ENCODE measurements at regions not wholly inside any gene's neighbourhood (a gene's known extent, or its start where the extent isn't known, plus 50 kb on each side); places are given as distances from the start of the nearest gene placed in this dataset.

DNA sequence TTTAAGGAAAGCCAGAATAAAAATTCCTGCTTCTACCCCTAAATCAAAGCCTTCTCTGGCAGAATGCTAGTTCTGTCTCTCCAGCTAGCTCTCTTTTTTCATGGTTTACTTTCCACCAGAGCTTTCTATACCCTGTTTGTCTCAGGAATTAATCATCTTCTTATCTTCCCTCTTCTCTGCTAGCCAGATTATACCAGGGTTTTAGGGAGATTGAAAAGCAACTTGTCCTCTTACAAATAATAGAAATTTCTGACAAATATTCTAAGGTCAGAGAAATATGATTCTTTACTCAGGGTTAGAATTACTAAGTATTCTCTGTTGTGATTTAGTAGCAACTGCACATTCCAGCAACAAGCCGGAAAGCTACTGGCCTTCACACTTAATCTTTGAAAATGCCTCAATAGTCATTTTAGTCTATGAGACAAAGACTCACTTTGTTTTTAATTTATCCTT is 166.4 kb downstream of the TANC2 start:
- no peak for DNase-seq (ENCODE audit: low read depth)

DNA sequence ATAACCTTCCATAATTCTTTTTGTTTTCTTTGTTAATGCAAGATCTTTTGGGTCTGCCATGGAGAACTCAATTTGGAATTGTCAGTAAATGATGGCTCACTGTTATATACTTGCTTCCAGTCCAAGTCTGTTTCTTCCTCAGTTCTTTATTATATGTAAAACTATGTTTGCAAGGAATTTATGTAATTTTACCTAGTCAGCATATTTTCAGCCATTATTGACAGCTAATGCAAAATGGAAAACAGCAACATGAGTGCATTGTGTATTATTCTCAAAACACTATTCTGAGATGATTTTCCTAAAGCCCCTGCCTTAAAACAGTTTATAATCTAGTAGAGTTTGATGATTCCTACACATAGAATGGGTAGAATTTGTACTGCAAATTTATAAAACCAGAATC is 167.5 kb downstream of the TANC2 start:
- no peak for DNase-seq (ENCODE audit: low read depth)

DNA sequence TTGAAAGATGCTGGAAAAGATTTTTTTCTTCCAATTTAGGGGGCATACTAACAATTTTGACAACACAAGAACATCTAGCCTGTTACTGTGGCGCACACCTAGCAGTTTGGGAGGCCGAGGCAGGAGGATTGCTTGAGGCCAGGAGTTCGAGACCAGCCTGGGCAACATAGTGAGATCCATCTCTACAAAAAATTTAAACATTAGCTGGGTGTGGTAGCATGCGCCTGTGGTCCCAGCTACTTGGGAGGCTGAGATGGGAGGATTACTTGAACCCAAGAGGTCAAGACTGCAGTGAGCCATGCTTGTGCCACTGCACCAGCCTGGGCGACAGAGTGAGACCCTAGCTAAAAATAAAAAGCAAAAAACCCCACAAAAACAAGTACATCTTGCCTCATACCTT is 168.8 kb downstream of the TANC2 start:
- no peak for DNase-seq (ENCODE audit: low read depth)

DNA sequence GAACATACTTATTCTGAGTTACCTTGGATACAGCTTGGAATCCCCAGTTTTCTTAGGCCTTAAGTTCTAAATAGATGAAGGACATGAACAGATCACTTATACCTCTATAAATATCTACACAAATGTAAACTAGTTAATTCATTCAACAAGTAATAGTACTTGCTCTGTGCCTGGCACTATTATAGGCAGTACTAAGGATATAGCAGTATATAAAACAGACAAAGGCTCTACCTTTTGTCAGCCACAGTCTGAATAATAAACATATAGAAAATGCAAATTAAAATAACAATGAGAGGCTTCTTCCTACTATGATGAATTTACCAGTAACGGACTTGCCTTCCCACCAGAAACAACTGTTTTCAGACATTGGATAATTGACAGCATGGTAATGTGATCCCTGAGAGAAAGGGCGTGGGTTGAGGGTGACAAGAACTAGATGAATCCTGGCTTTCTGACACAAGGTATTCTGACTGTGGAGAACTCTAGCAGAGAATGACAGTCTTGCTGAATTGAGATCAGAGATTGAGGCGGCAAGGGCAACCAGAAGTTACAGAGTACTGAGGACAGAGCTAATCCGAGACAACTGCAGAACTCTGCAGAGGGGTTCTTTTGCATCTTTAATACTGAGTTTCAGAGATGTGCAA is 170.5 kb downstream of the TANC2 start:
- no peak for DNase-seq (ENCODE audit: low read depth)

DNA sequence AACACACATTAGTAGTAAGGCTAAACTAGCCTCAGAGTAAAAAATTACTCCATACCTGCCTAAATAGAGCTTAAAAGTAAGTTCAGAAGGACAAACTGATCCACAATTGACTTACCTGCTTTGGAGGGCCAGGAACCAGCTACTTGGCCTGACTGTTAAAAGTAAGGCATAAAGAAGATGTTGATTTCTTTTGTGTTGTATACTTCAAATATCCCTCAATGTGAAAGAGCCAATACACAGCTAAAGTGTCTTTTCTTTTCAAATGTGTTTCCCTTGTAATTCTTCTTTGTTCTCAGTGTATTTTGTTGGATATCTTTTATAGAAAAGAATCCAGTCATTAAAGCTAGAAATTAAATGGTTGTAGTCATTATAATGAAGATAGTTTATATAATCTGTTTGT is 171.1 kb downstream of the TANC2 start:
- DNase-seq (ENCODE audit: low read depth): no peak

DNA sequence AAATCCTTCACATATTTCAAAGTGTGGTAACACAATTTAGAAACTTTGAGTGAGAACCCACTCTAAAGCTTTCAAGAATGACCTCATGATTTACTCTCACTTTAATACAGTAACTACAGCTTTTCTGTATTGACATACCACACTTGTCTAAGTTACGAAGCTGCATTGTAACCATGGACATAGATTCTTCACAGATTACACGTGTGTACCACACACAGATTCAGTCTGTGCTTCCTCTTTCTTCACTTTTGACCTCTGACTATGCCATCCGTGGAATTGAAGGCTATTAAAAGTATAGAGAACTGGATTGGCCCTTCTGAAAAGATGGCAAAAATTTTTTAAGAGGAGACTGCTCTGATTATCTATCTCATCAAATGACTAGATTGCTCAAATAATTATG is 172.7 kb downstream of the TANC2 start:
- no peak for DNase-seq (ENCODE audit: low read depth)

DNA sequence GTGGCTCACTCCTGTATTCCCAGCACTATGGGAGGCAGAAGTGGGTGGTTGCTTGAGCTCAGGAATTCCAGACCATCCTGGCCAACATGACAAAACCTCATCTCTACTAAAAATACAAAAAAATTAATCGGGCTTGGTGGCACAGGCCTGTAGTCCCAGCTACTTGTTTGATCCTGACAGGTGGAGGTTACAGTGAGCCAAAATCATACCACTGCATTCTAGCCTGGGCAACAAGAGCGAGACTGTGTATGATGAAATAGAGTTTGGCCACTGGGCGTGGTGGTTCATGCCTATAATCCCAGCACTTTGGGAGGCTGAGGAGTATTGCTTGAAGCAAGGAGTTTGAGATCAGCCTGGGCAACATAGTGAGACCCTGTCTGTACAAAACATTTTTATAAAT is 173.3 kb downstream of the TANC2 start:
- DNase-seq (ENCODE audit: low read depth): no peak

DNA sequence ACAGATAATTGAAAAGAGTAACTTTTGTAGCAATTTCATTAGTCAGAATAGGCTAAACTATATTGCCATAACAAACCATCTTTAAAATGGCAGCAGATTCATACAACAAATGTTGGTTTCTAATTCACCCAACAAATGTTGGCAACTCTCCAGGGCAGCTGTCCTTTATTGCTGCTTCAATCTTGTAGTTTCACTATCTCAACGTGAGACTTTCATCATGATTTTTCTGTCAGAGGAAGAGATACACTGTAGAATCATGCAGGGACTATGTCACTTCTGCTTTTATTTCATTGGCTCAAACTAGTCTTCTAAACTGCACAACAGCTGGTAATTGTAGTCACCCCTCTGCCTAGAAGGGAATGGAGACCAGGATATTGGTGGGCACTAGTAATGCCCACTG is 174.2 kb downstream of the TANC2 start:
- no peak for DNase-seq (ENCODE audit: low read depth)

DNA sequence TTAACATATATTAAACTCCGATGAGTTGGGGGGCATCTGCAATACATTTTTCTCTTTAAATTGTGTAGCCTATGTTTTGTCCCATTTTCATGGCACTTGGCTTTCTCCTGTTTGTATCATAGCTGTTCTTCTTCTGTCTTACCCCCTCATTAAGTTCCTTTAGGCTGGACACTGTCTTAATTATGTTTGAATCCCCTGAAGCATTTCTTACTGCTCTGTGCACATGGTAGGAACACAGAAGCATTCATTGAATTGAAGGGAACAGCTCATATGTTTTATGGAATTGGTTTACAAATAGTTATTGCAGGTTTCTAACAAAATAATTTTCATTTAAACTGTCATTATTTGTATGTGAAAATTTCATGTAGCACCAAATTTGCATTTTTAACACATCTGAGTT is 176.8 kb downstream of the TANC2 start:
- DNase-seq (ENCODE audit: low read depth): no peak

DNA sequence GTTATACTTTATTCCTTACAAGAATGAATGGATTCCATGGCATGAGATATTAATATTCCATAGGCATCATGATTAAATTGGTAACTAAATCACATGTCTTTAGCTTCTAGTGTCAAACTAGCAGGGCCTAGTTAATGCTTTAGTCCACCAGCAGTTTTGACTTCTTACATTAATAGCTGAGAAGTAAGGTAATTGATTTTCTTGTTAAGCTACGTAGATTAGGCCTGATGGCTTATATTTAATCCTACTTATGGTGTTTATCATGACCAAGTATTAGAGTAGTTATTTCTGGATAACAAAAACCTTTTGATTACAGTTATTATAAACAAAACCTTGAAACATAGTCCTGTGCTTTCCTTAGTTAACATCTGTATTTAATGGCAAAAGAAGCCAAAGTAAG is 184.5 kb downstream of the TANC2 start:
- DNase-seq (ENCODE audit: low read depth): no peak

DNA sequence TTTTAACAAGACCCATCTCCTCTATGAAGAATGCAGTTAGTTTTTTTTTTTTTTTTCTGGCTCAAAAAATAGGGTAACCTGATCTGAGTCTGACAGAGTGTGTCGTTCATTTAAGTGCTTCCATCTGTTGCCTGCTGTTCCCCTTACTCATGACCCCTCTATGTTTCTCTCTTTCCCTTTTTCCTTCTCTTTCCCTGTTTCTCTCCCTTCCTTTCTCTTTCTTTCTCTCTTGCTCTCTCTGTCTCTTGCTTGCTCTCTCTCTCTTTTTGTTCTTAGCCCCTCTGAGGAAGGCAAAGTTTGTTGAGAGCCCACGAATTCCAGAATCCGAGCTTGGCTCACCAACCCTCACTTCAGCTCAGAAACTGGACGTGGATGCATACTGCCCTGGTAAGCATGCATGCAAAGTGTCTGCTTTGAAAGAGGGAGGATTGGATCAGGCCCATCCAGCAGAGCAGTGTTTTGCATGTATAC is 185.0 kb downstream of the TANC2 start:
- DNase-seq (ENCODE audit: low read depth): no peak

DNA sequence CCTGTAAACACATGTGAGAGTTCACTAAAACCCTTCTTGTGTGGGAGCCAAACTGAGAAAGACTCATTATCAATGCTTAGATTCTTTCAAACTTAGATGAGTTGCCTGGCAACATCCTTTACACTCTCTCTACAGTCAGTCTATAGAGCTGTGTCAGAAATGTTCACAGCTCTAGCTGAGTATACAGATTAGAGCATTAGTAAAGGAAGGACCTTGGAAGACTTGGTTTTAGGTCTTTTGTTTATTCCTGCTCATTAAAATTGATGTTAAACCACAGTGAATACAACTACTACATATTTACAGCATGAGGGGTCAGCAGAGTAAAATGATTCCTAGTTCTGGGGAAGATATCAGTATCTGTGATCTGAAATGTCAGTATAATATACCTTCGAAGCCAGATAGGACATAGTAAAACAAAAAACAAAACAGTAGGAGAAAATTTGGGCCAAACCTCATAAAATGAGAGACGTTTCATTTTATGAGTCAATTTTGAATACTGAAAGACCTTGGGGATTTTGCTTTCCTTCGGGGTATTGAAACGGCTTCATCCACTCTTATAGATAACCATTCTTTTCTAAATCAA is 186.0 kb downstream of the TANC2 start:
- no peak for DNase-seq (ENCODE audit: low read depth)

DNA sequence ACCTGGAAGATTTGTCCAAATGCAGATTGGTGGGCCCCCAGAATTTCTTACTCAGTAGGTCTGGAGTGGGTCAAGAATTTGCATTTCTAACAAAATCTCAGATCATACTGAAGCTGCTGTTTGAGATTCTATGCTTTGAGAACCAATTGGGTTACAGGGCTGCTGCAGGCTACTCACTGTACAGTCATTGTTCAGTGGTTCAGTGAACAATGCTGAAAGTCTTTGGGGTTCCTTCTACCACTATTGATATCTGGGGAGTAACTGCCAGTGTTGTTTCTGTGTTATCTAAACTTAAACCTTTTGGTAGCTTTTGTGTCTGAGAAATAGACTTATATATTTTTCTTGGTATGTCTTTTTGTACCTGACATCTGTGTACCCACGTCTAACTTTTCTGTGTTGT is 187.5 kb downstream of the TANC2 start:
- DNase-seq (ENCODE audit: low read depth): no peak

DNA sequence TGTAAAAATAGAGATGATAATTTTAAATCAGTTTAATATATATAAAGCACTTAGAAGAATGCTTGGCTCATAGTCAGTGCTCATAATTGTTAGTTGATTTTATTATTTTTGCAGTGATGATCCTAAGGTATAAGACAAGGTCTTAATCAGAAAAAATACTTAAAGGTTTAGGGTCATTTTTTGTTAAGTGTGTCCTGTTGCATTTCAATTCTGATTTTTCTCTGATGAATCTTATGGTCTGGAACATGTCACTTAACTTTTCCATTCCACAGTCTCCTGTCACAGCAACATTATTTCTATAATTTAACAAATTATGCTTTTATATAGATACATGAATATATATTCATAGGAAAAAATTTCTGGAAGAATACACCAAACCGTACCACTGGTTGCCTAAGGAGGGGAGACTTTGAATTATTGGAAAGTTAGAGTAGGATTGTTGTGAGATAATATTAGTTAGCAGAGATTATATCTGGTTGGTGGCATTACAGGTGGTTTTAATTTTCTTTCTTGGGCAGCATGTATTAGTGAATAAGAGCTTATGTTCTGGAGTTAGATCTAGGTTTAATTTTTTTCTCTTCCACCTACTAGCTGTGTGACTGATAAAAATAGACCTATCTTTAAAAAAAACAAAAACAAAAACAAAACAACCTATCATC is 188.7 kb downstream of the TANC2 start:
- DNase-seq (ENCODE audit: low read depth): no peak

DNA sequence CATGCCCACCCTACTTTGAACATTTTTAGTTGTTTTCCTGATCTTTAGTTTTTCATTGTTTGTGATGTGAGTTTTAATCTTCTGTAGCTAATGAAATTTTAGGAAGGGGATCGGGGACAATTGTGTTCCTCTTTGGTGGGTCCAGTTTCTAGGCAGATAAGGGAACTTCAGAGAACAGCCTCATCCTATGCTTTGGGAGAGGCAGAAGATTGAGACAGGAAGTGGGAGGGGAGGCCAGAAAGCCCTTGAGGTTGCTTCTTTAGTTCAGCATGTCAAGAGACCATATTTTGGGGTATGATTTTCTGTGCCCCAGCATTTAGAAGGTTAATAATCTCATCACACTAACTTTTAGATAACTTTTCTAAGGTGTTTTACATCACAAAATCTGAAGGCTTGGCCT is 191.0 kb downstream of the TANC2 start:
- no peak for DNase-seq (ENCODE audit: low read depth)

DNA sequence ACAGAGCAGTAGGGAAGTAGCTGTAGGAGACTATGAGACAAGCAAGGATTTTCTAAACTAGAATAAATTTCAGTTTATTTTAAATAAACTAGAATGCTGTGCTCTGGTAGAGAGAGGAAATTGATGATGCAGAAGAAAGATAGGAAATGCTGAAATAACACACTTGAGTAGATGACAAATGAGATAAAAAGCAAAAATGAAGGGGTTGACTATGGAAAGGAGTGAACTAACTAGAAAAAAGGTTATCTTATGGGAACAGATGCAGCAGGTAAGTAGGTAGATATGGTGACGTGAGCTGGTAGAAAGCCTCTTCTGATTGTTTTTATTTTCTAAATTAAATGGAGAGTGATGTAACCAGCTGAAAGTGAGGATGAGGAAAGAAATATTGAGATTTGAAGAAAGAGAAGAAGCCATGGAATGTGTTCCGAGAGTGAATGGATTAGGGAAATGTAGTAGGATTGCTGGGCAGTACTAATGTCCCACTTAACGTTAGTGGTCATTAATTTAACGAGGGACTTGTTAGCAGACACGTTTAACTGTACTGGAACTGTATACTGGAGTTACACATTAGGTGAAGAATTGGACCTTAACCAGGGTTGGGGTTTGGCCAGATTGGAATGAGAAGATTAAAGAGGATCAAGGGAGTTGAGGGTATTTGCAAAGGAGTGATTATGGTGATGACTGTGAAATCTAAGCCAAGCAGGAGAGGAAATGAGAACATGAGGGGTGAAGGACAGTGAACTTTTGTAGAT is 196.5 kb downstream of the TANC2 start:
- no peak for DNase-seq (ENCODE audit: low read depth)

DNA sequence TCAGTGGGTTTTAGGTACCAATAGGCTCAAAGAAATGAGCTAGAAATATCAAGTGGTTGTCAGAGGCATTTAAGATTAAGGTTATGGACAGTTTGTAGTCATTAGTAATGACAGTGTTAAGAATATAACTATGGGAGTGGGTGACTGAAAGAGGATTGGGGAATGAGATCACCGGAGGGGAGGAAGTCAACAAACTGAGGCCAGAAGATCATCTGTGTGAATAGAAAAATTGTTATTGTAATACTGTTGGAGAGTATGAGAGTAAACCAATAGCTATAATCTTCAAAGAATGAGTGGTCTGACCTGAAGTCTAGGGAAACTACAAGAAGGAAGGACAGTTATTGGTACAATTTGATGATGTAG is 197.1 kb downstream of the TANC2 start:
- DNase-seq (ENCODE audit: low read depth): no peak

DNA sequence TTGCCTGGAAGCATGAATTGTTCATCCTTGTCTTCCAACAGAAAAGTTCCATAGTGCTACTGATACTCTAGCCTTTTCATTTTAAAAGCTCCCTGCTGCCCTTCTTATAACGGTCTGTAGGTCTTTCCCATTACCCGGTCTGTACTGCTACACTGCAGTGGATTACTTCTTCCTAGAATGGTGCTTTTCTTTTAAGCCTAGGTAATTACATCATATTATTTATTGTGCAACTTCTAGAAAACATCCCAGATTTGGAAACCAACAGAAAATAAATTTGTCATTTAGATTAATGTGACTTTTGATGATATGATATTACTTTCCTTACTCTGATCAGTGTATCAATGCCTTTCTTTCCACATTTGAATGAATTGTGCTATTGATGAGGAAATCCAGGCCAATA is 199.4 kb downstream of the TANC2 start:
- DNase-seq (ENCODE audit: low read depth): no peak

DNA sequence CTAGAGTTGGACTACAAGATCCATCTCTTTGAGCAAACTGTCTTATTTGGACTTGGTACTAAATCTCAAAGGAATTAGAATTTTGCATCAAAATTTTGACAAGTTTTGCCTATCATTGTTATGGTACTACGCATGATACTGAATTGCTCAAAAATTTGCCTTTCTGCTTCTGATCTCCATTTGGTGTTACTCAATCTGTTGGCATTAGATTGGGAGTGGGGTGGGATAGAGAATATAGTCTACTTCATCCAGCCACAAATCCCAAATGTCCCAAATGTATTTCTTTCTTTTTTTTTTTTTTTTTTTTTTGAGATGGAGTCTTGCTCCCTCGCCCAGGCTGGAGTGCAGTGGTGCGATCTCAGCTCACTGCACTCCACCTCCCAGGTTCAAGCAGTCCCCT is 204.8 kb downstream of the TANC2 start:
- no peak for DNase-seq (ENCODE audit: low read depth)

DNA sequence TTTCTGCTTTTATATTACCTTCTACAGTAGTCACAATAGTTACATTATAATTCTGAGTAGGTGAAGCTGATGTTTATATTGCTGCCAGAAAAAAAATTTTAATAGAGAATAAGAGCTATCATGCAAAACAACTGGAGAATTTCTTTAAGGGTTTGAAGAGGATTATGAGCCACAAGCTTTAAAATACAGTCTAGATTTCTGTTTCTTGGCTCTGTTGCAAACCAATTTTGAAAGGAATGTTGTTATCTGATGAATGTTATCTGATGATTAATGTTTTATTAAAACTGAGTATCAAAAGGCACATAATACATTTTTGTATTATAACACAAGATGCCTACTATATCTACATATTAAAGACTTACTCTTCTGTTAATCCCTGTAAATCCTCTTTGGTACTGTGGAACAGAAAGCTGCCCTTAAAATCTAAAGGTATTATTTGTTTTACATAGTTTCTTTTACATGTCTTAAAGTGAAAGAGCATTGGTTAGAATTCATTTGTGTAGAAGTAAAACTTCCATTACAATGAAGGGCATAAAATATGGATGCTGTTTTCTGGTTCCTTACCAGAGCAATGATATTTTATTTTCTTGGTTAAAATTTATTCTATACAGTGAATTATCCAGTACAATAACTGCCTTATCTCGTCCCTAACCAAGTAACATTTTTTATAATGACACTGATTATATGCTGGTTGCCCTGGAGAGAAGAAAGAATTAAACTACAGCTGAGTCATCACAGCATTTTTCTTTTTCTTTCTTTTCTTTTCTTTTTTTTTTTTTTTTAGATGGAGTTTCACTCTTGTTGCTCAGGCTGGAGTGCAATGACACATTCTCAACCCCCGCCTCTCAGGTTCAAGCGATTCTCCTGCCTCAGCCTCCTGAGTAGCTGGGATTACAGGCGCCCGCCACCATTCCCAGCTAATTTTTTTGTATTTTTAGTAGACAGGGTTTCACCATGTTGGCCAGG is 205.7 kb downstream of the TANC2 start:
- DNase-seq (ENCODE audit: low read depth): no peak

DNA sequence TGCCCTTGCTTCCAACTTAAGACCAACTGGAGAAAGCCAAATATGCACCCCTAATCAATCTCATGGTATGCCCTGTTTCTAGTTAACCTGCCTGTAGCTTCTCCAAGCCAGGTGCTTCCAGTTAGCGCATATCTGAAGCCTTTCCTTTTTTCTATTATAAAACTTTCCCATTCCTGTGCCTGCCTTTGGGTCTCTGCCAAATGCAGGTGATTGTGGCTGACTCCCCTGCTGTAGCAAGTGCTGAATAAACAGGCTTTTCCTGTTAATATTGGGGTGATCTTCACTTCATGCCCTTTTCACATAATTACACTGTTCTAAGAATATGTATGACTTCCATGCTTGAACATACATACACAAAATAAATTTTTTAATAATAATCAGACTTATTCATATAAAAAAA is 207.4 kb downstream of the TANC2 start:
- no peak for DNase-seq (ENCODE audit: low read depth)

DNA sequence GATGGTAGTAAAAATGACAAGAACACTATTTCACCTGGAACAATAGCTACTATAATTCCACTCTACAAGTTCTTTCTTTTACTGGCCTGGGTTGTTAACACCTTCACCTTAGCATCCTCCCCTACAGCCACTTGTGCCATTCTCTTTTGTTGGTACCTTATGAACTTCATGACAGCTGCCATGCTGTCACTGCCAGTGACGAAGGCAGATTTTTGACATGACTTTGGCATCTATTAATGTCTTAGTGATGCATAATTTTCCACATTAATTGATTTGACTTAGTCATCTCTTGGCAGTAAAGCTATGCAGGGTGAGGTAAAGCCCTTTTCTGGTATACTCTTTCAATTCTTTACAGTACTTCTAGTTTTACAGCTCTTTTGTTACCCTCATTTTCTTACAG is 207.9 kb downstream of the TANC2 start:
- no peak for DNase-seq (ENCODE audit: low read depth)
